Endothelial cell of umbilical vein (primary cell): ENCODE measurements at regions not wholly inside any gene's neighbourhood (a gene's known extent, or its start where the extent isn't known, plus 50 kb on each side); places are given as distances from the start of the nearest gene placed in this dataset.

Experiments
- EZH2 ChIP-seq: IDR thresholded peaks from 2 replicates; pipeline ENCODE4 v1.6.1; 2012; ENCODE audit warnings: borderline replicate concordance, low read depth, mild to moderate bottlenecking, moderate library complexity, low read length, inconsistent platforms; ENCODE audit not compliant: severe bottlenecking
- FOS ChIP-seq: IDR thresholded peaks from 2 replicates; pipeline ENCODE4 v1.6.1; 2011; ENCODE audit warnings: mild to moderate bottlenecking, low read length, moderate library complexity, borderline replicate concordance; ENCODE audit not compliant: insufficient read depth
- GATA2 ChIP-seq: IDR thresholded peaks from 2 replicates; pipeline ENCODE4 v1.7.0; 2011; ENCODE audit warnings: low read depth, mild to moderate bottlenecking, moderate library complexity, mixed read lengths, low read length; ENCODE audit not compliant: insufficient read length, insufficient read depth
- JUN ChIP-seq: IDR thresholded peaks from 2 replicates; pipeline ENCODE4 v1.6.1; 2011; ENCODE audit warnings: borderline replicate concordance, low read depth; ENCODE audit not compliant: insufficient read length, insufficient read depth
- MYC ChIP-seq: IDR thresholded peaks from one replicate; pipeline ENCODE4 v1.6.1; 2011; ENCODE audit warnings: mild to moderate bottlenecking, low read depth, low read length
- POLR2A ChIP-seq: IDR thresholded peaks from 2 replicates; pipeline ENCODE4 v1.6.1; 2012; ENCODE audit warnings: low read depth, mild to moderate bottlenecking, control low read depth, low read length
- POLR2AphosphoS5 ChIP-seq: IDR thresholded peaks from 2 replicates; pipeline ENCODE4 v1.6.1; 2012; ENCODE audit warnings: low read depth, mild to moderate bottlenecking, control low read depth, low read length, moderate library complexity; ENCODE audit not compliant: insufficient read depth
- TF ChIP-seq, protein P1 (sequence below), 2 donors: IDR thresholded peaks; 1 replicate in 1 of 2; 2 replicates in 1 of 2; pipeline ENCODE4 v1.5.1; 2011; ENCODE audit warnings: low read length in 2 of 2, mild to moderate bottlenecking in 2 of 2, moderate library complexity in 2 of 2, control low read depth in 1 of 2, inconsistent platforms in 1 of 2, low read depth in 1 of 2; ENCODE audit not compliant: insufficient read depth in 1 of 2; ENCODE audit errors: extremely low read depth in 1 of 2

- TF ChIP-seq, protein P1, sequence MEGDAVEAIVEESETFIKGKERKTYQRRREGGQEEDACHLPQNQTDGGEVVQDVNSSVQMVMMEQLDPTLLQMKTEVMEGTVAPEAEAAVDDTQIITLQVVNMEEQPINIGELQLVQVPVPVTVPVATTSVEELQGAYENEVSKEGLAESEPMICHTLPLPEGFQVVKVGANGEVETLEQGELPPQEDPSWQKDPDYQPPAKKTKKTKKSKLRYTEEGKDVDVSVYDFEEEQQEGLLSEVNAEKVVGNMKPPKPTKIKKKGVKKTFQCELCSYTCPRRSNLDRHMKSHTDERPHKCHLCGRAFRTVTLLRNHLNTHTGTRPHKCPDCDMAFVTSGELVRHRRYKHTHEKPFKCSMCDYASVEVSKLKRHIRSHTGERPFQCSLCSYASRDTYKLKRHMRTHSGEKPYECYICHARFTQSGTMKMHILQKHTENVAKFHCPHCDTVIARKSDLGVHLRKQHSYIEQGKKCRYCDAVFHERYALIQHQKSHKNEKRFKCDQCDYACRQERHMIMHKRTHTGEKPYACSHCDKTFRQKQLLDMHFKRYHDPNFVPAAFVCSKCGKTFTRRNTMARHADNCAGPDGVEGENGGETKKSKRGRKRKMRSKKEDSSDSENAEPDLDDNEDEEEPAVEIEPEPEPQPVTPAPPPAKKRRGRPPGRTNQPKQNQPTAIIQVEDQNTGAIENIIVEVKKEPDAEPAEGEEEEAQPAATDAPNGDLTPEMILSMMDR (IDR thresholded peaks at IDR 0.05; ENCODE audit: extremely low read depth in 1 of 2, insufficient read depth in 1 of 2, low read depth in 1 of 2, low read length in 2 of 2): no peak
- TF ChIP-seq EZH2 (no peak), MYC (no peak), JUN (no peak), FOS (no peak), POLR2A (no peak), POLR2AphosphoS5 (no peak), GATA2 (no peak)
These were observed 98.1 kb downstream of the ZPLD1 start for GRCh38 chr3:102532901-102533300.
